NCI-H1417 treated with DMSO at 0.1 percent for 48 hours (cell line): ENCODE measurements at regions not wholly inside any gene's neighbourhood (a gene's known extent, or its start where the extent isn't known, plus 50 kb on each side); places are given as distances from the start of the nearest gene placed in this dataset.
"Not testable (repeated sequence)": the region's sequence is repeated elsewhere in the genome, so short reads cannot be mapped to it uniquely, and the experiment has no call there.

Source experiments
- DNase-seq: peaks from one replicate; lab custom pipeline; 2025; lab: John Stamatoyannopoulos, UW

- DNase-seq, result no peak
Observed at GRCh38 chr3:34878488-34878887, 760.8 kb upstream of the ARPP21 start.

- DNase-seq, result no peak
Observed at GRCh38 chr3:34881026-34881425, 758.3 kb upstream of the ARPP21 start.

GRCh38 chr3:34882764-34883163 lies 756.6 kb upstream of the ARPP21 start:
- no peak for DNase-seq

- DNase-seq, result no peak
Observed at GRCh38 chr3:34884007-34884406, 755.3 kb upstream of the ARPP21 start.

GRCh38 chr3:34886443-34886842 lies 752.9 kb upstream of the ARPP21 start:
- DNase-seq, result no peak

GRCh38 chr3:34889641-34890040 lies 749.7 kb upstream of the ARPP21 start:
- no peak for DNase-seq

GRCh38 chr3:34890247-34890646 lies 749.1 kb upstream of the ARPP21 start:
- no peak for DNase-seq

- no peak for DNase-seq
Observed at GRCh38 chr3:34891941-34892340, 747.4 kb upstream of the ARPP21 start.

- DNase-seq, result no peak
Observed at GRCh38 chr3:34895841-34896240, 743.5 kb upstream of the ARPP21 start.

GRCh38 chr3:34909679-34910078 lies 729.6 kb upstream of the ARPP21 start:
- not testable (repeated sequence) for DNase-seq

GRCh38 chr3:34919025-34919424 lies 720.3 kb upstream of the ARPP21 start:
- DNase-seq, result no peak

- DNase-seq, result no peak
Observed at GRCh38 chr3:34920806-34921205, 718.5 kb upstream of the ARPP21 start.

- DNase-seq, result no peak
Observed at GRCh38 chr3:34924961-34925360, 714.4 kb upstream of the ARPP21 start.

GRCh38 chr3:34925851-34926250 lies 713.5 kb upstream of the ARPP21 start:
- no peak for DNase-seq

GRCh38 chr3:34929036-34929435 lies 710.3 kb upstream of the ARPP21 start:
- no peak for DNase-seq

- DNase-seq, result no peak
Observed at GRCh38 chr3:34934660-34935059, 704.7 kb upstream of the ARPP21 start.

GRCh38 chr3:34938784-34939183 lies 700.5 kb upstream of the ARPP21 start:
- no peak for DNase-seq

GRCh38 chr3:34942256-34942655 lies 697.1 kb upstream of the ARPP21 start:
- DNase-seq, result no peak

- no peak for DNase-seq
Observed at GRCh38 chr3:34947834-34948233, 691.5 kb upstream of the ARPP21 start.

- DNase-seq, result no peak
Observed at GRCh38 chr3:34948517-34948916, 690.8 kb upstream of the ARPP21 start.

GRCh38 chr3:34955680-34956079 lies 683.6 kb upstream of the ARPP21 start:
- DNase-seq, result no peak

GRCh38 chr3:34956511-34956910 lies 682.8 kb upstream of the ARPP21 start:
- DNase-seq, result no peak

GRCh38 chr3:34957677-34958076 lies 681.6 kb upstream of the ARPP21 start:
- DNase-seq, result no peak

- no peak for DNase-seq
Observed at GRCh38 chr3:34969513-34969912, 669.8 kb upstream of the ARPP21 start.

GRCh38 chr3:34972481-34972880 lies 666.8 kb upstream of the ARPP21 start:
- DNase-seq, result no peak
